Stimulated activated naive CD4-positive, alpha-beta T cell (primary cell): ENCODE measurements at regions not wholly inside any gene's neighbourhood (a gene's known extent, or its start where the extent isn't known, plus 50 kb on each side); places are given as distances from the start of the nearest gene placed in this dataset.
"Not testable (repeated sequence)": the region's sequence is repeated elsewhere in the genome, so short reads cannot be mapped to it uniquely, and the experiment has no call there.

Experiments
- DNase-seq, 6 experiments: peaks; one replicate each; lab custom pipeline; 2025; lab: John Stamatoyannopoulos, UW

- no peak for DNase-seq
These were observed 52.6 kb upstream of the AGA start for GRCh38 chr4:177494791-177495190.

- not testable (repeated sequence) for DNase-seq
These were observed 53.4 kb upstream of the AGA start for GRCh38 chr4:177495626-177496025.

GRCh38 chr4:177499537-177499936 is 57.3 kb upstream of the AGA start:
- no peak for DNase-seq

- DNase-seq, result no peak
These were observed 63.0 kb upstream of the AGA start for GRCh38 chr4:177505171-177505615.

GRCh38 chr4:177508662-177509061 is 66.4 kb upstream of the AGA start:
- DNase-seq, result no peak

GRCh38 chr4:177509226-177509745 is 67.0 kb upstream of the AGA start:
- DNase-seq, result no peak

GRCh38 chr4:177511611-177512010 is 69.4 kb upstream of the AGA start:
- no peak for DNase-seq

GRCh38 chr4:177512646-177513045 is 70.4 kb upstream of the AGA start:
- DNase-seq, result no peak

GRCh38 chr4:177517862-177518261 is 75.6 kb upstream of the AGA start:
- no peak for DNase-seq

- no peak for DNase-seq
These were observed 77.4 kb upstream of the AGA start for GRCh38 chr4:177519481-177520260.

- no peak for DNase-seq
These were observed 86.4 kb upstream of the AGA start for GRCh38 chr4:177528620-177529019.

GRCh38 chr4:177530561-177530960 is 88.3 kb upstream of the AGA start:
- DNase-seq, result no peak

- no peak for DNase-seq
These were observed 90.1 kb upstream of the AGA start for GRCh38 chr4:177532358-177532757.

- DNase-seq, result not testable (repeated sequence)
These were observed 92.6 kb upstream of the AGA start for GRCh38 chr4:177534841-177535240.

- peak in 2 of 6 experiments; percentile 13 to 14 for DNase-seq
These were observed 104.5 kb upstream of the AGA start for GRCh38 chr4:177546745-177547144.

GRCh38 chr4:177547985-177548384 is 105.7 kb upstream of the AGA start:
- no peak for DNase-seq

GRCh38 chr4:177555007-177555574 is 112.9 kb upstream of the AGA start:
- DNase-seq, result no peak

GRCh38 chr4:177557416-177557815 is 115.2 kb upstream of the AGA start:
- DNase-seq, result no peak

- no peak for DNase-seq
These were observed 116.8 kb upstream of the AGA start for GRCh38 chr4:177558995-177559394.

GRCh38 chr4:177562163-177562562 is 119.9 kb upstream of the AGA start:
- no peak for DNase-seq

- no peak for DNase-seq
These were observed 120.6 kb upstream of the AGA start for GRCh38 chr4:177562859-177563258.

- no peak for DNase-seq
These were observed 124.5 kb upstream of the AGA start for GRCh38 chr4:177566691-177567090.

GRCh38 chr4:177568931-177569330 is 126.7 kb upstream of the AGA start:
- DNase-seq, result no peak

- DNase-seq, result no peak
These were observed 127.2 kb upstream of the AGA start for GRCh38 chr4:177569434-177569833.
